GM18868 (cell line): ENCODE measurements at regions not wholly inside any gene's neighbourhood (a gene's known extent, or its start where the extent isn't known, plus 50 kb on each side); places are given as distances from the start of the nearest gene placed in this dataset.
"Not testable (repeated sequence)": the region's sequence is repeated elsewhere in the genome, so short reads cannot be mapped to it uniquely, and the experiment has no call there.

ENCODE experiments used
- ATAC-seq: cut with Tn5 transposase; IDR thresholded peaks from one replicate; pipeline ENCODE4 v1.9.1; 2021; ENCODE audit warnings: mild to moderate bottlenecking, moderate library complexity; ENCODE audit not compliant: unreplicated experiment

DNA sequence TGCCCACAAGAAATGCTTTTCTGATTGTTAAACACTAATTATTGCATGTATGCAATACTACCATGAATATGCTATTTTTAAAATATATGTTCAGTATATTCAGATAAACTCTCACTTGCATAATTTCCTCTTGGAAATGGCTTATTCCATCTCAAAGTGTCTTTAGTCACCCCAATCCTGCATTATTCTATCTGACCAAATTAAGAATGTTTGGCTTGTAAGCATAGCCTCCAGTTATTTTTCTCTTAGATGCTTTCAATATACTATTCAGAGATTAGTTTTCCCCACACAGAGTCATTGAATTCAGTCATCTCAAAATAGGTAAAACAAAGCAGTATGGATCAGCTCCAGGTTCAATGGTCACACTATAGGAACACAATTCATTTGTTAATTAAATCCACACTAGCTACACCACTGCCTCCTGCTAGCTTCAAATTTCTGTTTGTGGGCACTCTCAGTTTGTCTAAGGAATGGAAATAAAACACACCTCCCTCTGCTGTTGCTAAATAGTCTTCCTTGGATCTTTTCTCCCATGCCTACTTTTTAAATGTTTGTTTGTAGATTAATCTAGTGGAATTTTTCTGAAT, 134.6 kb upstream of the TBCA start:
- no peak for ATAC-seq

DNA sequence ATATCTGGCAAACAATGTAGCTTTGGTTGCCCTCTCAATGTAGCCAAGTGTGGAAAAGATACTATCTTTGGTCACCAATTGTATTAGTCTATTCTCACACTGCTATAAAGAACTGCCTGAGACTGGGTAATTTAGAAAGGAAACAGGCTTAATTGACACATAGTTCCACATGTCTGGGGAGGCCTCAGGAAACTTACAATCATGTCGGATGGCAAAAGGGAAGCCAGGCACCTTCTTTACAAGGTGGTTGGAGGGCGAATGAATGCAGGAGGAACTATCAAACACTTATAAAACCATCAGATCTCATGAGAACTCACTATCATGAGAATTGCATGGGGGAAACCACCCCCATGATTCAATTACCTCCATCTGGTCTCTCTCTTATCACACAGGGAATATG, 133.1 kb upstream of the TBCA start:
- ATAC-seq = no peak

DNA sequence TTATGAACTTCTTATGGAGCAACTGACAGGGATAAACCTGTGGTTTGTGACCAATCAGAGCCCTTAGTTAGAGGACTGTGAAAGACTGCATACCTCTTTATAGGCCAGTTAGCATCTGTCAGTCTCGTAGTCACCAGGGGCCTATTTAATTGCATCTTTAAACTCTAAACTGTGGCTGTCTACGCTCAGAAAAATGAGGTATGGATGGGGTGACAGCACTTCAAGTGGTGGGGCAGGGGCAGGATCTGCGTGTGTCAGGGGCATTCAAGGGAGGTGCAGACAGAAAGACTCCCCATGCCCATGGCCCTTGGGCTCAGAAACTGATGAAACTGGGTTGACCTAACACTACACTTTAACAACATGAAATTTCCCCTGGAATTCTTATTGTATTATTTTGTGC, 132.6 kb upstream of the TBCA start:
- no peak for ATAC-seq

DNA sequence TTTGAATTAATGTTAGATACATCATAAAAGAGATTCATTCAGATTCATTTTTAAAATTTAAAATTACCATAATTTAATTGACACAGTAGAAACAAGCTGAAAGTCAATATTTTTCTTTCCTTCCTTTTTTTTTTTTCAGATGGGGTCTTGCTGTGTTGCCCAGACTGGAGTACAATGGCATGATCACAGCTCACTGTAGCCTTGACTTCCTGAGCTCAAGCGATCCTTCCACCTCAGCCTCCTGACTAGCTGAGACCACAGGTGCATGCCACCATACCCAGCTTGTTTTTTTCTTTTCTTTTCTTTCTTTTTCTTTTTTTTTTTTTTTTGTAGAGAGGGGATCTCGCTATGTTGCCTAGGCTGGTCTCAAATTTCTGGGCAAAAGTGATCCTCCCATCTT, 131.6 kb upstream of the TBCA start:
- no peak for ATAC-seq

DNA sequence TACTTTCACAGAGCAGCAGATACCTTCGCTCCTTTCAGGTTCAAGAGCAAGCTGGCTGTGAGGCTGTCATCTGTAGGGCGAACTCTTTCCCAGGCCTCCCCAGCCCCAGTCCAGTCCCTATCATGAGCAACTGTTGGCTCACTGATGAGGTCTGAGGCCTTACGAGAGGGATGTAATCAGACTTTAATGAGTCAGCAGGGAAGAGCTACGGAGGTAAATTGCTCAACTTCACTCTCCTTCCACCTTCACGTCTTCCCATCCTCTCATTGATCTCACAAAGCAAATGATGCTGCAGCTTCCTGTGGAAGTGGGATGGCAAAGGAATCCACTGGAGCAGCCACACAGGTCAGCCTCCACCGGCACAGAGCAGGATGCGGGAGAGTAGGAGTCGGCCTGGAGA, 130.7 kb upstream of the TBCA start:
- no peak for ATAC-seq

DNA sequence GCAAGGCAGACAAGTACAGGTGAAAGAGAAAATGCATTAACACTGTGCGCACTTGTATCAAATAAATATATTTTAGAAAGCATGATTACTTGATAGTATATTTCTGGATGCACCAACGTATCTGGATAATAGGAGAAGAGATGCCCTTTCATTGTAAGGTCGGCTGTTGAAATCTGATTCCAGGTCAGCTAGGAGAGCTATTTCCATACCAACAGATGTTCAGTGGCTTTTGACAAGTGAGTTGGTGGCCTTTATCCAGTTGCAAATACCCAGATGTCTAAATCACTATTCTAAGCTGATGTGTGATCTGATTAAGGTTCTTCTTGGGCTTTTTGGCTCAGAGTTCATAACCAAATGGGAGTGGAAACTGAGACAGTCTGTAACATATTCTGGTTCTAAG, 128.2 kb upstream of the TBCA start:
- ATAC-seq = no peak

DNA sequence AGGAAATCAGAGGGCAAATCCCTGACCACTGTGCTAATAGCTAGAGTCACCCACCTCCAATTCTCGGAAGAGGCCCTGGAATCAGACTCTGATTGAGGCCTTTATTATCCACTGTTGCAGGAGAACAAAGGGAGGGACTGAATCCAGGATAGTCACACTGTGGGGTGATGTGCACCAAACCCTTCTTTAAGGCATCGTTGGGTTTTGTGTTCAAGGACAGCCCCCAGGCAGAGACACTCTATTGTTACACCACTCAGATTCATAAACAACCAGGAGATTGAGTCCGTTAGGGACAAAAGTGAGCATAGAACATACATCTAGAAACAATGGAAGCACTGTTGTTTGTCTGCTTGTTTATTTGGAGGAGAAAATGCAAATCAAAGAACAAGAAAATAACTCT, 124.6 kb upstream of the TBCA start:
- ATAC-seq = no peak

DNA sequence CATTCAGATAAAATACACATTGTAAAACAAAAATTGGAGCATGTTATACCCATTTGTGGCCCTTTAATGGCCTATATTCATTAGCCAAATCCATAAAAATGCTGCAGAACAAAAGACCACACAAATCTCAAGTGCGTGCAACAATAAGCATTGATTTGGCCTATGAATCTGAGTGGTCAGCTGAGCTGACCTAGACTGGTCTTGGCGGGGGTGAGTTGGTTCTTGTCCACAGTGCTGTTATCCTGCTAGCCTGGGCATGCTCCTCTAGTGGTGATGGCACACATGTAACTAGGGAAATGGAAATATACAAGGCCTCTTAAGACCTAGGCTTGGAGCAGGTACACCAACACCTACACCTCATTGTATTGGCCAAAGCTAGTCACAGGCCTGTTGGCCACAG, 122.2 kb upstream of the TBCA start:
- ATAC-seq = no peak

DNA sequence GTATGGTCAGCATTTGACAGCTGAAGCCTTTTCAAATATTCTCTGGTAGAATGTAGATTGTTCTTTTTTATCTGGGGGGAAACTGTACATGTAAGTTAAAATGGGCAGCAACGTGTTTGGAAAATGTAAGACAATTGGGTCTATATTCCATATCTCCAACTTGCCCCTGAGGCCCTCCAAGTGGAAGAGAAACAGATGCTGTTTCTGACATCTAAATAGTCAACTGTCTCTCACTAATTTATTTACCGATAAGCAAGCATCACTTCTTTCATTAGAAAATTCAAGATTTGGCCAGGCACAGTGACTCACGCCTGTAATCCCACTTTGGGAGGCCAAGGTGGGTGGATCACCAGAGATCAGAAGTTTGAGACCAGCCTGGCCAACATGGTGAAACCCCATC, 120.2 kb upstream of the TBCA start:
- ATAC-seq = no peak

DNA sequence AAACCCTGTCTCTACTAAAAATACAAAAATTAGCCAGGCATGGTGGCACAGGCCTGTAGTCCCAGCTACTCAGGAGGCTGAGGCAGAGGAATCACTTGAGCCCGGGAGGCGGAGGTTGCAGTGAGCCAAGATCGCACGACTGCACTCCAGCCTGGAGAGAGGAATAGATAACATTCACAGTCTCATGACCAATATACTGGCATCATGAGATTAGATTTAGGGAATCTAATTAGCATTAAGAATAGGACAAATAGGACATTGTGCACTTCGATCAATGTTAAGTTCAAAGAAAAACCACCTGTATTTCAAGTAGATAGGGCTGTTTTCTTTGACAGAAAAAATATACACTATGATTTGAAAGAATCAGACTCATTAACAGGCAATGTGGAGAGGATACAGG, 118.0 kb upstream of the TBCA start:
- not testable (repeated sequence) for ATAC-seq

DNA sequence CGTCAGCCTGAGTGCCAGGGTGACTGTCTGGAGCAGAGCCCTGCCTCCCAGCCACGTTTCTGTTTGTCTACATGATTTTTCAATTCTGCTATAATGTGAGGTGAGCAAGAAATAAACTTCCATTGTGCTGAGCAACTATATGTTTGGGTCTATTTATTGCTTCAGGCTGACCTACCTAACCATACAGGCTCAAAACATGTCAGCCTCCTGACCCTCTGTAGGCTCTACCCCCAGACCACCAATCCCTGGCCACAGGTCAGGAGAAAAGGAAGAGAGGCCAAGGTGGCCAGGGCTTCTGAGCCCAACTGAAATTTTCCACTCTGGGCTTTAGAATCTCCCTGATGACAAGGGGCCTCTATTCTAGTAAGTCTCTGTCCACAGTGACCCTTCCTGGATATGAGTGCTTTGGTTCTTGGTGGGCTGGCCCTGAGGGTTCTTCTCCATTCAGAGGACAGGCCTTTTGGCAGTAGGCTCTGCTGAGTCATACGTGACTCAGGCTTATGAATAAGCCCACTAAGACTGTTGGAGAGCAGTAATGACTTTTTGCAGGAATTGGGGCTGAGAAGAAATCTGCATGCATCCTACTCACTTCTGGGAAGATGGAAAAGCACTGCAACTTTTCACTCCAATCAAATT, 117.2 kb upstream of the TBCA start:
- no peak for ATAC-seq

DNA sequence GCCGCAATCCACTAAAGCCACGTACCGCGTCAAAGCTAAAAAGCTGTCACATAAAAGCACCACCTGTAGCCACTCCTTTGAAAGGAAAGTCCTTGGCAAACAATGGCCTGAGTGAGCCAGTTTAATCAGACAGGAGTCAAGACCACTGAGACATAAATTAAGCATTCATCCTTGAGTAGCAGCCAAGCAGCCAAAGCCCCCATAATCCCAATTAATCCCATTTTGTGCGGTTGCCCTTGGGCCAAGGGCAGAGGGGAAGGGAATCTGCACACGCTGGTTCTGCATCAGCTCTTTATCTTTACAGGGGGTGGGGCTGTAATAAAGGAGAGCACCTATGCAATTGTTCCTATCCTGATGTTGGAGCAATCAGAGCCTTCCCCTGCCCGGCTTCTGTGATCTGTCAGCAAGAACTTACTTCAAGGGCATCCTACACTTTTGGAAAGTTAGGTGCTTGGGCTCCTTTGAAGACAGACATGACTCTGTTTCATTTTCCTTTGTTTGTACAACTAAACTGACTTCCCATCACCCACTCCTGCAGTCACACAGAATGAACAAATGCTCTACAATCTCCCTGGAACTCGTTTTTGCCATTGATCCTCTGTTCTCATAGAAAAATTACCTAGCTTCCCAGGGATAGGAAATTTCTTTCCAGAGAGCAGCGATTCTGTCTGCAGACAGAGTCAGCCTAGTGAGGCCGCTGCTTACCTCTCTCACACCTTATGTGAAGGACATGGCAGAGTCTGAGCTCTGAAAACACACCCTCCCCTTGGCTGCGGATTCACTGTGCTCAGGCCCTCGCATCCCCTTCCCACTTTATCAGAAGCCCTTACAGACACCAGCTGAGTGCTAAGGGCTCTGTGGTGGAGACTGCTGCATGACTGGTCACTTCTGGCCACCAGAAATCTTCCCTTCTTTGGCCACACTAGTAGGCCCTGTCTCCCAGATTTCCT, 116.2 kb upstream of the TBCA start:
- ATAC-seq = no peak

DNA sequence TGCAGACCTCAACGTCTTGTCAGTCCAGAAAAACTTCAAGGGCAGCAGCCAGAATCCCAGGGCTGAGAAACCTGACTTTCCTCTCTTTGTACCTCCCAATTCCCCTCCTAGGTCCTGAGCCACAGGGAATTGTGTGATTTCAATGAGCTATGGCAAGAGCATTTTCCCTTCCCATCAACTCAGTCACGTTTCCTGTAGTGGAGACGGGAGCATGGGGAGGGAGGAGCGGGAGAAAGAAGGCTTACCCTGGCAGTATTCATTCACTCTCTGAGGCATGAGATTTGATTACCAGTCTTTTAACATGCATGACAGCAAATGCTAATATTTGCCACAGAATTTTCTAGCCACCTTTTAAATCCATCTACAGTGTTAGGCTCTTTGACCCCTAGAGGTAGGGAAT, 109.4 kb upstream of the TBCA start:
- ATAC-seq = no peak

DNA sequence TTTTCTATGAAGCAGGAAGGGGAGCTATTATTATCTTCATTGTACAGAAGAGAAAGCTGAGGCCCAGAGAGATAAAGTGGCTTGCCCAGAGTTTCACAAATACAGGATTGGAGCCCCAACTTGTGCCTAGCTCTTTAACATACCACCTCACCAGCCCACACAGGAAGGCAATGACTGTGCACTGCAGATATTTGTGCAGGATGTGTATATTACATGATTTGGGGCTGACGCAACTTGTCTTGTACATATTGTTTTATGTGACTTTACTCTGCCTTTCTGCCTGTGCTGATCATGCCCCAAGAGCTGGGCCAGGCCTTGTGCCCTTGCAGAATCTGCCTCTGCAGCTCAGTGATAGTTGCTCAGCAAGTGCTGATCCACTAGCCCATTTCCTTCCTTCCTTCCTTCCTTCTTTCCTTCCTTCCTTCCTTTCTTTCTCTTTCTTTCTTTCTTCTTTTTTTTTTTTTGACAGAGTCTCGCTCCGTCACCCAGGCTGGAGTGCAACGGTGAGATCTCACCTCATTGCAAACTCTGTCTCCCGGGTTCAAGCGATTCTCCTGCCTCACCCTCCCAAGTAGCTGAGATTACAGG, 106.6 kb upstream of the TBCA start:
- ATAC-seq = no peak

DNA sequence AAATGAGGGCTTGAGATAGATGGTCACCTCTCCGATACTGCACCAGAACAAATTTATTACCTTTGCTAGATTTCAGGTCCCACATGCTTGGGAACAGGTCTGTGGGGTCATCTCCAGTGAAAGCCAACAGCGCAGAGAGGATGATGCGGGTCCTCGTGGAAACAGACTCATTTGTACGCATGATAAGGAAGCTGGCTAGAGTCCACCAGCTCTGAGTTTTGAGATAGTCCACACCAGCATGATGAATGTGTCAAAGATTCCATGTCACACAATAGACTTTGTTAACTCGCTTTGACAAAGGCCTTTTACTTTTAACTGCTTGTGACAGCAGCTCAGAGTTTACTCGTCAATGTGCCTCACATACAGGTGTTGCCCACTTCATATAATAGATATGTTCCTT, 105.4 kb upstream of the TBCA start:
- no peak for ATAC-seq

DNA sequence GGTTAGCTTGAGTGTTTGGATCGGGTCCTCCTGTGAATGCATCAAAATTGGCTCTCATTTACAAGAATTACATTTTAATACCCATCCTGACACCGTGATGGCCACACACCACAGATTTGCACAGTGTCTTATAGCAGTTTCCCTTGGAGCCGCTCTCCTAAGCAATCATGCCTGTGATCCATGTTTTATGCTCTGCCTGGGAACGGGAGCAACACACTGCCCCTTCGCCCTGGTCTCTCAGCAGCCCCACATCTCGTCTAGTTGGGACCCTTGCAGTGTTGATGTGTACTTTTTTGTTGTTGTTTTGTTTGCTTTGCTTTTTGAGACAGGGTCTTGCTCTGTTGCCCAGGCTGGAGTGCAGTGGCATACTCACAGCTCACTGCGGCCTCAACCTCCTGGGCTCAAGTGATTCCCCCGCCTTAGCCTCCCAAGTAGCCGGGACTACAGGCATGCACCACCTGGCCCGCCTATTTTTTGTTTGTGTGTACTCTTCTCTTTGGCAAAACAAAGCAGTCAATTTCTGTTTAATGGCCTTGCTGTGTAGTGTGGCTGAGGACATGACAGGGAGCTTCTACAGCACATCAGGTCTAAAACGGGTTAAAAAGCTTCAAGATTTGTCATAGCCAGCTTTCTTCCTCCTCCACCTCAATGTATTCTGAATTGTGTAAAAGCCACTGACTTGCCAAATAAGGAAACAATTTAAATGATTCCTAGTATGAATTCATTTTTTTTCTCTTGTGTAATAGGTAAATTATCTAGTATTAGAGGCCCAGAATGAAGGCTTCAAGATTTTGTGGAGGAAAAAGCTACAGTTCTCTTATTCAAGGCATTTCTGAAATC, 101.6 kb upstream of the TBCA start:
- no peak for ATAC-seq

DNA sequence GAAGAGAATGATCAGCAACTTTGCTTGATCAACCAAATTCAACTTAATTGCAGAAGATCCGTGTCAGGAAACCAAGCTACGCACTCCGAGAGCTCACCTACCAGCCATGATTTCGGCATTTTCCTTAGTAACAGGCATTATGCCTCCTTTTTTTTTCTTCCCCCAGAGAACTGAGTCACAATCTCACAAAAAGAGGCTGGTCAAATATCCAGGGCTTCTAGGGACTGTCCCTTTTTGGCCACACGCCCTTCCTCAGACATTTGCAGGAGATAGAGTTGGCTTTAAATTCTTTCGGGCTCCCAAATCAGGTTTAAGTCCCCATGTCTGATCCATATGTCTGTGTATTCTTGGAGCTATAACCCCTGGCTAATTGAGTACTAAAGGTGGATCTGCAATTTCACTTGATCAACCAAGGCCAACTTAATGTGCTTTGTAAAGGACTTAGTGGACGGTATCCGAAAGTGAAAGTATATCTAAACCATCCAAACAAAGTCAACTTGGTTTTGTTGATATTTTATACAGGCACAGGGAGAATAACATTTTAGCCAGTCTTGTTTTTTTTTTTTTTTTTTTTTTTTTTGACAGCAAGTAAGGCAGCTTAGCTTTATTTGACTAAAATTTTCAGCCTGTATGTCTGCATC, 100.8 kb upstream of the TBCA start:
- no peak for ATAC-seq

DNA sequence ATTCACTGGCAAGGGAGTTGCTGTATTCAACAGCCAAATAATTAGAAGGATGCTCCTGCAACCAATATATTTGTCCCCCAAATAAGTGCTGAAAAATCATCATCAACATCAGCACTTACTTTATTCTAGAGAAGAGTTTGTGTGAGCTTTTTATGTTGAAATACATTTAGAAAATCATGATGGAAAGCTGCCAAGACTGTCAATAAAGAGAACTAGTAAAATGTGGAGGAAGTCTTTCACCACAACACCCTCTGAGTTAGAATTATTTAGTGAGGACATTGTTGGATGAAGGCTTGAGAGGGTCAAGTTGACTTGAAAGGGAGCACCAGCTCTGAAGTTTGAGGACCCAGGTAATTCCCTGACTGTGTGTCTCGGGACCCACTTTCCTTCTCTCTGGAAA, 100.2 kb upstream of the TBCA start:
- ATAC-seq = no peak

DNA sequence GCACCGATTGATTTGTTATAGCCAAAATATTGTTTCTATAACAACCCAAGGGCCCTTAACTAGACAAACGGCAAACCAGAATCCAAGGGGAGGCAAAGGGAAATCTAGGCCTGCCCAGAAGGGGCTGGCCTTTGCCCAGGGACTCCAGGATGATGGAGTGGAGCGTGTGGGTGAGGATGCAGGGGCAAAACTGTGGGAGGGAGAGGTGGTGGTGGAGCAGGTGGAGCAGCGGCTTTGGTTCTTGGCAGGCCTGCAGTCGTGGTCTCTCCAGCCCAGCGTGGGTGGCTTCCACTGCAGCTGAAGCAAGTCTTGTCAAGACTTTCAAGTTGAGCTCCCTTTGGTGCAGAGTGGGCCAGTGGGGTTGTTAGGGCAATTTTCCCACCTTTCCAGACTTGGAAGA, 98.6 kb upstream of the TBCA start:
- no peak for ATAC-seq

DNA sequence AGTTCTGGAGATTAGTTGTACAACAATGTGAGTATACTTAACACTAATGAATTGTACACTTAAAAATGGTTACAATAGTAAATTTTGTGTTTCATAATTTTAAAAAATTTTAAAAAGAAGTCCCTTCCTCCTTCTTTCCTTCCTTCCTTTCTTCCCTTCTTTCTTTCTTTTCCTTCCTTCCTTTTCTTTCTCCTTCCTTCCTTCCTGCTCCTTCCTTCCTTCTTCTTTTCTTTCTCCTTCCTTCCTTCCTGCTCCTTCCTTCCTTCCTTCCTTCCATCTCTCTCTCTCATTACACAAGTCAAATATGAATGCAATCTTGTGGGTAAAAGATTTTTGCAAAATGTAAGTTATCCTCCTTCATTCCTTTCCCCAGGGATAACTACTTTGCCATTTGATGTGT, 97.1 kb upstream of the TBCA start:
- no peak for ATAC-seq
